NCI-H82 treated with DMSO at 0.1 percent for 48 hours (cell line): ENCODE measurements at regions not wholly inside any gene's neighbourhood (a gene's known extent, or its start where the extent isn't known, plus 50 kb on each side); places are given as distances from the start of the nearest gene placed in this dataset.
"Not testable (repeated sequence)": the region's sequence is repeated elsewhere in the genome, so short reads cannot be mapped to it uniquely, and the experiment has no call there.

ENCODE experiments used
- DNase-seq: peaks from one replicate; lab custom pipeline; 2025; ENCODE audit not compliant: unreplicated experiment; lab: John Stamatoyannopoulos, UW

DNA sequence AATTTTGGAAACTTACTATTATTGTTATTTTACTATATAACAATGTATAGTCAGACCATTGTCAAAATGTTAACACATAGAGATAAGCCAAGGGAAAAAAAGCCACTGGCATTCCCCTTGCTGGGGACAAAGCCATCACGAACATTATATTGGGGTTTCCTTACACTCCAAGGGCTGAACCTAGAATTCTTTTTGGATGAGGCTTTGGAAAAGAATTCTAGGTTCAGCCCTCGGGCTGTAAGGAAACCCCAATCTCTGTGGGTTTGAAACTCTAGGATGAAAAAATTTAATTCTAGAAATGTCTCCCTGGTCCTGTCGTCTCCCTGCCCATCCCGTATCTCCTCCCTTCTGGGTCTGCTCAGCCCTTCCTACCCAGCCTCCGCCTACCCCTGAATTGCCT lies 67.0 kb upstream of the SMAD6 start:
- DNase-seq = no peak

DNA sequence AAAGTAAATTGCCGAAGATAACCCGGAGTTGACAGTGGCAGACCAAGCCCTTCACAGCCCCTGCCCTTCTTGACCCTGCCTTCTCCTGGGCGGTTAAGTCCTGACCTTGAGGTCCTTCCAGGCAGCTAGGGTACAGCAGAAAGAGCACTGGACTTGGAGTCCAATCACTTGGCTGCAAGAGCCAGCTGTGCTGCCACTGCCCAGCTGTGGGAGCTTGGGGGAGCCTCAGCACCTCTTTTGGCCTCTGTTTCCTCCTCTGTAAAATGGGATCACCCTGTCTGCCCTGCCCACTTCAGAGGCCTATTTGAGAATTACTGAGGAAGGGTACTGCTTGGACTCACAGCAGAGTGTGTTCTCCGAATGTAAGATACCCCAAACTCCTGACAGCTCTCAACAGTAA lies 66.2 kb upstream of the SMAD6 start:
- DNase-seq = no peak

DNA sequence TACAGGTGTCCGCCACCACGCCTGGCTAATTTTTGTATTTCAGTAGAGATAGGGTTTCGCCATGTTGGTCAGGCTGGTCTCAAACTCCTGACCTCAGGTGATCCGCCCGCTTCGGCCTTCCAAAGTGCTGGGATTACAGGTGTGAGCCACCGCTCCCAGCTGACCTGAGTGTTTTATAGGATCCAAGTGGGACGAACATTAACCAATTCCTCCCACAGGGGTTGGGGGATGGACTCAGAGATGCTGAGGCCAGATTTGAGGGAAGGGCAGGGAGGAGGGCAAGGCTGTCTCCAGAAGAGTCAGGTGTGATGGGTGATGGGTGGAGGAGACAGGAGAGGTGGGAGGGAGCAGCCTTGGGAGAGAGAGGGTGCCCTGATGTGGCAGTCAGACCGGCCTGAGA lies 65.0 kb upstream of the SMAD6 start:
- DNase-seq = not testable (repeated sequence)

DNA sequence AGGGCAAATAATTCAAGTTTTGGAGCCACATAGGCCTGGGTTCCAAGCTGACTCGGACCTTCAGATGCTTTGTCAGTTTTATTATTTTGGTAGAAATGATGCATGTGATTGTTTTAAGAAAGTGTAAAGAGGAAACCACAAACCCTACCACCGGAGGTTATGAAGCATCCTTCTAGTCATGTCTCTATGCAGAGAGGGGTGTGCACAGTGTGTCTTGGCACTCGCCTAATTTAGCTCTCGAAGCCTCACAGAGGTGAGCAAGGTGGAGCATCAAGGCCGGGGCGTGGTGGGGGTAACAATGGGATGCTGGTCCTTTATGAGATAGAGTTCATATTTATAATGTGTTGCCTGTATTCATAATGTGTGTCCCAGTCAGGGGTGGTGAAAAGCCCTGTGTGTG lies 63.7 kb upstream of the SMAD6 start:
- no peak for DNase-seq

DNA sequence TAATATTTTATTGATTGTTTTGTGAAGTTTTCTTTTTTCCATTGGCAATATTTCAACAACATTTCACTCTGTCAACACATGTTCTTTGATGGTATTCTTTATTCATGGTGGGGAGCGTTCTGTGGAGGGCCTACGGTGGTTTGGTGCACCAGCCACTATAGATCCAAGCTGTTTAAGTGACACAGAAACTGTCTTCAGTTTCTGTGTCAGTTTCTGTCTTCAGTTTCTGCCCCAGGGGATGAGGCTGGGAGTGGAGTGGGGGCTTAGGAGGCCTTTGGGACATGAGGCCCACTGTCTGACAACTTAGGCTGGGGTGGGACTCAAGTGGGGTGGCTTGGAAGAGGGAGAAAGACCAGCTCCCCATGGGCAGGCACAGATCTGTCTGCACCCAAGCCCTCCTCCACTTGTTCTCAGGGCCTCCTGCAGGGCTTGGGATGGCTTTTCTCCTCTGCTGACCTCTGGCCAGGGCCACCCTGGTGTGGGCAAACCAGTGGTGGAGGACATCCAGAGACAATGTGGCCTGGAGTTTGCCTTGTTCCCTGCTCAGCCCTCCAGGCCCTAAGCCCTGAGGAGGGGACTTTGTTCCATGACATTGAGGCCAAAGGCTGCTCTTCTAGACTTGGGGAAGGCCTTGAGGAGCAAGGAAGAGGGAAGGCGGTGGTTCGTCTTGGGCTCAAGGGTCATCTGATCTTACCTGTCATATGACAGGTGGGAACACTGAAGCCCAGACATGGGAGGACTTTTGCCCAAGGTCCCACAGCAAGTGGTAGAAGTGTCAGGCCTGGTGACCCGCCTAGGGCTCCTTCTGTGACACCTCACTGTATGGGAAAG lies 60.3 kb upstream of the SMAD6 start:
- no peak for DNase-seq

DNA sequence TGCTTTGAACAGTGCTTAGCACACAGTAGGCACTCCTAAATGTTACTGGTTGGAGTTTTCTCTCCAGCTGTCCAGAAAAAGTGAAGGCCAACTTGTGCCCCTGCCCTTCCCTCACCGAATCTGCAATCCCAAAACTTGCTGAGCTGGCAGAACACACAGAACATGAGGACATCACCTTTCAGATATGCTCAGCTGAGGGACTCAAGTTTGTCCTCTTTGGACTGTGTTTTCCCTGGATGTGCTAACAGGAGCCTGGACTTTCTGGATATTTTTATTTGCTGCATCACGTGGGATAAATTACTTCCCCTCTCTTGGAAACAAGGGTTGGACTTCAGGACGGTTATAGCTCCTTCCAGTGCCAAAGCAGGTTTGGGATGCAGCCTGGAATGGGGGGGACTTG lies 59.5 kb upstream of the SMAD6 start:
- DNase-seq = no peak

DNA sequence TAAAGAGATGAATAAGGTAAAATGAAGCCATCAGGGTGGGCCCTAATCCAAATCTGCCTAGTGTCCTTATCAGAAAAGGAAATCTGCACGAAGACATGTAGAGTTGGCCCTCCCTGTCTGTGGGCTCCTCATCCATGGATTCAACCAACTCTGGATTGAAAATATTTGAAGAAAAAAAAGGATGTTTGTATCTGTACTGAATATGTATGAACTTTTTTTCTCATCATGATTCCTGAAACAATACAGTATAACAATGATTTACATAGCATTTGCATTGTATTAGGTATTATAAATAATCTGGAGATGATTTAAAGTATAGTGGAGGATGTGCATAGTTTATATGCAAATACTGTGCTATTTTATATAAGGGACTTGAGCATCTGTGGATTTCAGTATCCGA lies 59.0 kb upstream of the SMAD6 start:
- no peak for DNase-seq

DNA sequence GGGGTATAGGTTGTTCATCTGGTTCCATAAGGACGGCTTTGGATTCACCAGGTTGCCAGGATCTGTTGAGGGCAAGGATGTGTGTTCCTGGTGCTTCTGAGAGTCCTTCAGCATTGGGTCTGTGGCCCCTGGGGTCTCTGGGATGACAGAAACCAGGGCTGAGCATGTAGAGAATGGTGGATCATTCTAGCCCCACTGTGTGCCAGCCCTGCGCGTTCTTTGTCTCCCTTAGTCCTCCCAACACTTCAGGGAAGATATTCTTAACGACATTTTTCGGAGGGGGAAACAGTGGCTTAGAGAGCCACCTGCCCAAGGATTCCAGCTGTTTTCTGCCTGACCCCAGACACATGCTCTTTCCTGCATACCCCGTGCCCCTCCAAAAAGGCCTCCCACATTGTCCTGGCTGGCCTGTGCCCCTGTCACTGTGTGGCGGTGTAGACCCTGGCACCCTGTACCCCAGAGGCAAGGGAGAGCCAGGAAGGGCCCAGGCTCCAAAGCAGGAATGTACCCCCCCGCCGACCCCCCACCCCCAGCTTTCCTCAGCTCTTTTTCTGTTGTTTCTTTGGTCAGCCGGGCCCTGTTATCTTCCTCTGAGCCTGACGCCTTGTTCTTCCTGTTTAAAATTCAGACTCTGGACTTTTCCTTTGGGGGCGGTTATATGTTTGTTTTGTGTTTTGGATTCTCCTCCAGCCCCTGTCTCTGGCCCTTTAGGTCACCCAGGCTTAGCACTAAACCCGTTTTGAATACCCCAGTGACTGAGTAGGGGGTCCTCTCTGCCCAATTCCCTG lies 57.8 kb upstream of the SMAD6 start:
- DNase-seq = no peak

DNA sequence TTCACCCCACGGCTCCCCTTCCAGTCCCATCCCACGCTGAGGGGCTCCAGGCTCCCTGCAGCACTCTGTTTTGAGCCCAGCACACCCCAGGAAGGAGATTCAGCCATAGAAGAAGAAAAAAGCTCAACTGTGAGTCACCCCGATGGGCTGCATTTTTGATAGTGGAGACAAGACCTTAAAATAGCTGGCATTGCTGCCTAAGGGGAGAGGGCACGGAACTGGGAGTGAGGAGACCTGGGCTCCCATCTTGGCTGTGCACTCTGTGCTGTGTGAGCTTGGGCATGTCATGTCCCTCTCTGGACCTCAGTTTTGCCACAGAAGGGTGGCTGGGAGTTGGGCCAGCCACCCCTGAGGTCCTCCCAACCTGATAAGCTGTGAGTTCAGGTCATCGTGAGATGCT lies 57.2 kb upstream of the SMAD6 start:
- no peak for DNase-seq

DNA sequence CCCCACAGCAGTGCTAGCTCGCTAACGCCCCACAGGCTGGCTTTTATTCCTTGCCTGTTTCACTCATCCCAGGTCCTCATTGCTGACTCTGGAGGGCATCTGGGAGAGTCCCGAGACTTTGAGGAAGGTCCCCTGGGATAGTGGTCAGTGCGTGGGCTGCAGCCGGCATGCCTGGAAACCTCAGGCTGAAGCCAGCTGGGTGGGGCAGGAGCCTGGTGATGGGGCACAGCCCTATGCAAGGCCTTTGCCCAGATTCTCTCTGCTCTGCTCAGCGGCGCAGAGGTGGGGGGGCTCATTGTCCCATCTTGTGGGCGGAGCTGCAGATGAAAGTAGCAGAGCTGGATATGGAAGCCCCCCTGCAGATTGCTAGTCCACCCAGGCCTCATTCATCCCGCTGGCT lies 55.7 kb upstream of the SMAD6 start:
- no peak for DNase-seq

DNA sequence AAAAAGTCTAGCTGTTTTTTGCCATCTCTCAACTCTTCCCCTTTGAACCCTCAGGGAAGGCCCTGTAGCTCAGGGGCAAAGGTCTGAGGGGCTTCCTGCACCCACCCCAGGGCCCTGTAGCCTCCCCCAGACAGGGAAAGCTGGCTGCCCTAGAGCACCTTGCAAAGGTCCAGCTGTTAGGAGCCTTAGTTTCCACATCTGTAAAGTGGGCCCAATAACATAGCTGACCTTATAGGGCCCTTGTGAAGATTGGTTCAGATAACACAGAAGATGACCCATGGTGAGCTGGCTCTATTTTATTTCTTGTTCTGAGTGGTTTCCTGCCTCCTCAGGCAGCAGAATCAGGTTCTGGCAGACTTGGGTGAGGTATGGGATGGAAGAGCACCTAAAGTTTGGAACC lies 55.2 kb upstream of the SMAD6 start:
- no peak for DNase-seq

DNA sequence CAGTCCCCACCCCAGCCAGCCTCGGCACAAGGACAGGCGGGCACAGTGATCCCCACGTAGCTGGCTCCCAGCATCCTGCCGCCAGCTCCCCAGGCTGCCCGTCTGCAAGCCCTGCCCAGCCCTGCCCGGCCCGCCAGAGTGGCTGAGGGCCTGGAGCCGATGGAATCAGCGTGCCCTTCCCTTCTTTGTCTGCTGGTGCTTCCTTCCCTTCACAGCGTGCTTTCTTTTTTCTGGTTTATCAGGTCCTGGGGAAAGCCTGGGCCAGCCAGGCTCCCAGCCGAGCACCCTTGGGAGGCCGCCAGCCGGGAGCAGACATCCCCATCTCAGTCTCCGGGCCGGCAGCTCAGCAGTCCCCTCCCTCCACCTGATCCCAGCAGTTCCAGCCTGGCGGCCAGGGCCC lies 54.7 kb upstream of the SMAD6 start:
- no peak for DNase-seq

DNA sequence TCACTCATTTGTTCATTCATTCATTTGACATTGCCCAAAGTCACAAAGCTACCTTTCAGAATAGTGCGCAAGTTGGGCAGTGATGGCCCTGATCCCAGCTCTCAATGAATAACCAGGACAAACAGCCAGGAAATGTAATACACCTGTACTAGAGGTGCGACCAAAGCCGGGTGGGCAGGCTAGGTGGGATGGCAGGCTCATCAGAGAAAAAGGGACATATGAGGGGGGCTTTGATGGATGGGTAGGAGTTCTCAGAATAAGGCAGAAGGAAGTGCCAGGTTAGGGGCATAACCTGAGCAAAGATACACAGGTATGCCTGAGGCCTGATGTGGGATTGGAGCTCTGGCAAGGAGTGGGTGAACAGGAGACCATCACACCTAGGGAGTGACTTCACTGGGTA lies 53.4 kb upstream of the SMAD6 start:
- DNase-seq = no peak

DNA sequence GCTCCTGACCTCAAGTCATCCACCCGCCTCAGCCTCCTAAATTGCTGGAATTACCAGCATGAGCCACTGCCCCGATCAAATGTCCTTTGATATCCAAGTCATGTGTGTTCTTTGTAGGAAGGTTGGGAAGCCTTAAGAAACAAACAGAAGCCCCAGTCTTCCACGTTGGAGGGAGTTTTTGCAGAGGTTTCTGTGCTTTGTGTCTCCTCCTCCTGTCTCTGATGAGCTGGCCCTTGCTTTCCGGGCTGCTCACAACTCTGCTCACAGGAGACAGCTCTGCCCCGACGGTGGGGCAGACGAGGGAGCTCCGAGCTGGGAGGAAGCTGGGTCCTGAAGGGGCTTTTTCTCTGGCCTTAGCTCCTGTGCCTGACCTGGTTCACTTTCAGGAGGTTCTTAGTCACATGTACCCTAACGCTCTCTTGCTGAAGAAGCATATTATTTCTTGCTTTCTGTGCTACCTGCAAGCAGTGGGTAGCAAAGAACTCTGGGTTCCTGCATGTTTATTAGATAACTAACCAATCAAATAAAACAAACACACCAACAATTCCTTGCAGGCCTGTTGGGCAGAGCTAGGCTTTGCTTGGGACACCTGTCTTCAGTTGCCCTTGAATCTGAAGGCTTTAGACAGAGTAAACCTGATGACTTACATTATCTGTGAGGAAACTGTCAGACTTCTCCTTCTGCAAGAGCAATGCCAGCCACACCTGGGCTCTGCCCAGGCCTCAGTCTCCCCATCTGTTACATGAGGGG lies 52.6 kb upstream of the SMAD6 start:
- DNase-seq = no peak

DNA sequence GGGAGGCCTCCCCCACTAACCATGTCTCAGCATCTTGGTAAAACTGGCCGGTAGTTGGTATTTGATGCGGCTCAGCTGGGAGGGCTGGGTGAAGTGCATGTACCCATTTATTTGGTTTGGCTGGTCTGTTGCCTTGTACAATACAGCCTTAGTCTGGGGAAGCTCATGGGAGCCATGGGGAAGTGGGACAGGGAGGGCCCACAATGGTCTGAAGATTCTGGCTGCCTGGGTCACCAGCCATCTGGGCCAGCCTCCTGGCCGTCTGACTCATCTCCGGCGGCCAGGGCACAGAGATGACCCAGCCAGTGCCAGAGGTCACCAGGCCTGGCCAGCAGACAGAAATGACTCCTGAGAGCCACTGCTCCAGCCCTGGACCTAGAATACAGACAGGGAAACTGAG lies 51.6 kb upstream of the SMAD6 start:
- no peak for DNase-seq

DNA sequence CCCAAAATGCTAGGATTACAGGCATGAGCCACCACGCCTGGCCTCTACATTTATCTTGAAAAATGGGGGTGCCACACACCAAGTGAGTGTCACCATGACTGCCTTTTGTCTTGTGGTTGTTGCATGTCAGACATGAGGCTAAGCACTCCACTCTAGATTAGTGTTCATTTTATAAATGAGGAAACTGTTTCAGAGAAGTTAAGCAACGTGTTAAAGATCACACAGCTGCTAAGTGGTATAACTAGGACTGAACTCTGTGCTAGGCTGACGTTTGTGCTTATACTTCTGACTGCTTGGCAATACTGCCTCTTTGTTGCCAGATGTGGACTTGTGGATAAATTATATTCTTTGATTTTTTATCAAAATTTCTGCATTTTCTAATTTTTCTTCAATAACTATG lies 50.8 kb upstream of the SMAD6 start:
- DNase-seq = no peak

DNA sequence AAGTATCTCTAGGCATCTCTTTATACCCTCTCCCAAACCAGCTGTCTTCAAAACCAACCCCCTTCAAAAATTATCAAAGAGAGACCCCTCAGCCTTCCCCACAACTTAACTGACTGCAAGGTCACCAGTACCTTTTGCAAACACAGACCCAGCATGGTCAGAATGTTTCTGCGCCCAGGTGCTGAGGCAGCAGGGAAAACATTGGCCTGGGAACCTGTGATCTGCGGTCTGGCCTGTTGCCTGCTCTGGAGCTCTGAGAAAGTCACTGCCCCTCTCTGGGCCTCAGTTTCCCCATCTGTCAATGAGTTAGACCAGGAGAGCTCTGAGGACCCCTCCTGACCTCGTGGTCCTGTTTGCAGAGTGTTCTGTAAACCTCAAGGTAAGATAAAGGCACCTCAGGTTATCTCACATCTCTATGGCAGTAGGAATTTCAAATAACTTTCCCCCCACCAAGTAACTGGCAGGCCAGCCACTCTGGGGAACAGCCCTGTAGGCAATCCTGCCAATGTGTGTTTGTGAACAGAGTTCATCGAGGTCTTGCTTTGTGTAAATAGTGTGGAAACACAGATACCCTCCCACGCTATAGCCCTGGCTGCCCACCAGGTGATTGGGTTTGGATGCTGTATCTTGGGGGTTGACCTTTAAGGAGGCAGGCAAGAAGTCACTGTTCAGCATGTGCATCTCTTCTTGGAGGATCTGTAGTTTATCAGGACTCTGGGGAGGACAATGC lies 50.0 kb upstream of the SMAD6 start:
- no peak for DNase-seq
